B cell (primary cell): ENCODE measurements at regions not wholly inside any gene's neighbourhood (a gene's known extent, or its start where the extent isn't known, plus 50 kb on each side); places are given as distances from the start of the nearest gene placed in this dataset.

Source experiments
- ATAC-seq: fragments of 200-7000 bp; cut with Tn5 transposase; one replicate; pipeline ENCODE4 v1.10.0; 2021; ENCODE audit warnings: low read depth, mild to moderate bottlenecking, moderate number of reproducible peaks, moderate library complexity
- CTCF ChIA-PET: fragments of 350-600 bp; sonication (Branson Sonifier 250); formaldehyde crosslinking; loops from one replicate; lab custom pipeline; 2021; ENCODE audit warnings: antibody characterized with exemption, inconsistent platforms; lab: Charles Lee
- POLR2A ChIA-PET: fragments of 350-600 bp; sonication (Branson Sonifier 250); formaldehyde crosslinking; loops from one replicate; lab custom pipeline; 2021; ENCODE audit warnings: antibody characterized with exemption; lab: Charles Lee
- DNase-seq: peaks from one replicate; pipeline ENCODE4 v3.0.0; 2013
- H2AFZ ChIP-seq: 2 replicates; pipeline ENCODE4 v1.6.1; 2012; ENCODE audit warnings: mild to moderate bottlenecking, low read depth, low read length; ENCODE audit not compliant: insufficient read depth, poor library complexity, severe bottlenecking
- H3K27ac ChIP-seq, 2 donors: 1 replicate in 1 of 2; 2 replicates in 1 of 2; pipeline ENCODE4 v1.5.1; 2012 to 2013; ENCODE audit warnings: low read length in 2 of 2, mild to moderate bottlenecking in 2 of 2, moderate library complexity in 1 of 2
- H3K27me3 ChIP-seq, 4 experiments: fragments of 200-600 bp in 1 of 4; sonication (generic) in 1 of 4; replicated peaks in 1 of 4; 1 replicate in 2 of 4; 2 replicates in 2 of 4; pipeline versions ENCODE4 v1.6.1 to v1.7.0; 2013 to 2016; ENCODE audit warnings: low read length in 3 of 4, mild to moderate bottlenecking in 2 of 4, mixed read lengths in 1 of 4, moderate library complexity in 1 of 4; ENCODE audit not compliant: insufficient read depth in 4 of 4, control insufficient read depth in 3 of 4; ENCODE audit errors: control extremely low read depth in 1 of 4
- H3K36me3 ChIP-seq, 2 experiments: replicated peaks in 1 of 2; 1 replicate in 1 of 2; 2 replicates in 1 of 2; pipeline versions ENCODE4 v1.6.1 to v1.7.1; 2013; ENCODE audit warnings: low read length in 1 of 2; ENCODE audit not compliant: insufficient read depth in 2 of 2, control insufficient read depth in 1 of 2; ENCODE audit errors: control extremely low read depth in 1 of 2, extremely low read depth in 1 of 2
- H3K4me1 ChIP-seq, 2 donors: fragments of 200-600 bp in 1 of 2; sonication (generic) in 1 of 2; 1 replicate in 1 of 2; 2 replicates in 1 of 2; pipeline versions ENCODE4 v1.5.1 to v1.6.1; 2013 to 2017; ENCODE audit warnings: low read length in 2 of 2; ENCODE audit not compliant: control insufficient read depth in 2 of 2, insufficient read depth in 2 of 2
- H3K4me2 ChIP-seq: replicated peaks from 2 replicates; pipeline ENCODE3; 2012; ENCODE audit warnings: mild to moderate bottlenecking, low read depth, low read length; ENCODE audit not compliant: poor library complexity, severe bottlenecking
- H3K4me3 ChIP-seq, 5 experiments: fragments of 200-600 bp in 1 of 5; sonication (generic) in 1 of 5; 1 replicate in 3 of 5; 2 replicates in 2 of 5; pipeline versions ENCODE4 v1.5.1 to v1.7.0; 2011 to 2016; ENCODE audit warnings: low read length in 4 of 5, mild to moderate bottlenecking in 4 of 5, low read depth in 2 of 5, control low read depth in 1 of 5, moderate library complexity in 1 of 5; ENCODE audit not compliant: insufficient read depth in 1 of 5; ENCODE audit errors: control extremely low read depth in 1 of 5, extremely low read depth in 1 of 5
- H3K79me2 ChIP-seq: fragments of 200-600 bp; sonication (generic); one replicate; pipeline ENCODE4 v1.6.0; 2016; ENCODE audit warnings: low read length; ENCODE audit not compliant: control insufficient read depth, insufficient read depth
- H3K9ac ChIP-seq: fragments of 200-600 bp; sonication (generic); 2 replicates; pipeline ENCODE4 v1.6.1; 2017; ENCODE audit warnings: mild to moderate bottlenecking, low read length, moderate library complexity
- H3K9me3 ChIP-seq, 3 donors: one replicate each; pipeline versions ENCODE4 v1.6.1 to v1.7.1; 2013; ENCODE audit warnings: low read length in 2 of 3; ENCODE audit not compliant: control insufficient read depth in 2 of 3, insufficient read depth in 1 of 3; ENCODE audit errors: control extremely low read depth in 1 of 3
- H4K20me1 ChIP-seq: 2 replicates; pipeline ENCODE4 v1.6.0; 2012; ENCODE audit warnings: mild to moderate bottlenecking, low read length; ENCODE audit not compliant: insufficient read depth, control insufficient read depth, poor library complexity, severe bottlenecking
- H3K27ac Mint-ChIP-seq: one replicate; pipeline ENCODE4 v1.8.0; 2021; ENCODE audit warnings: mixed read lengths
- H3K27me3 Mint-ChIP-seq: one replicate; pipeline ENCODE4 v1.8.0; 2021; ENCODE audit warnings: mixed read lengths
- H3K4me1 Mint-ChIP-seq: one replicate; pipeline ENCODE4 v1.8.0; 2021; ENCODE audit warnings: mixed read lengths
- H3K4me3 Mint-ChIP-seq: one replicate; pipeline ENCODE4 v1.8.0; 2021; ENCODE audit warnings: mixed read lengths
- H3K9me3 Mint-ChIP-seq: one replicate; pipeline ENCODE4 v1.8.0; 2022; ENCODE audit warnings: mixed read lengths; ENCODE audit not compliant: insufficient read depth
- CTCF ChIP-seq: fragments of 200-600 bp; IDR thresholded peaks from one replicate; pipeline ENCODE4 v1.8.0; 2022; ENCODE audit warnings: antibody characterized with exemption, mild to moderate bottlenecking
- EZH2 ChIP-seq: IDR thresholded peaks from 2 replicates; pipeline ENCODE4 v1.6.1; 2012; ENCODE audit warnings: borderline replicate concordance, low read depth, mild to moderate bottlenecking, moderate library complexity, low read length; ENCODE audit not compliant: insufficient read depth, poor library complexity, severe bottlenecking
- WGBS: methylation state at CpG from one replicate; pipeline ENCODE4 v1.1.5; 2013; ENCODE audit warnings: missing lambda C conversion rate; ENCODE audit not compliant: insufficient coverage; 5-methylcytosine and 5-hydroxymethylcytosine counted together
- intact Hi-C: fragments of 100-400 bp; cut with micrococcal nuclease; formaldehyde crosslinking; loops from one replicate; pipeline ENCODE4 v1.10.0; 2022

GRCh38 chr6:156402628-156403027, 374.6 kb upstream of the ARID1B start:
- no peaks in the 10 kb centered on the region for H3K36me3 ChIP-seq
- TF ChIP-seq CTCF = no peak
- no peak for TF ChIP-seq EZH2
- intact Hi-C loops = no loop called here
- no peak overlapping the region for H3K9ac ChIP-seq
- H3K4me1 ChIP-seq = peaks cover 12 to 13% of the 10 kb centered on the region in 2 donors
- no peak overlapping the region for H2AFZ ChIP-seq
- ATAC-seq = no peak
- Mint-ChIP-seq H3K4me3 (no peak overlapping the region), H3K9me3 (peaks cover 7% of the 10 kb centered on the region), H3K4me1 (peaks cover 14% of the 10 kb centered on the region), H3K27ac (no peak overlapping the region), H3K27me3 (peaks cover 6% of the 10 kb centered on the region)
- H3K27me3 ChIP-seq = no peaks in the 10 kb centered on the region
- H3K27ac ChIP-seq = no peak overlapping the region
- no peak overlapping the region for H3K4me3 ChIP-seq
- no peaks in the 10 kb centered on the region for H4K20me1 ChIP-seq
- DNase-seq = no peak
- no peak overlapping the region for H3K4me2 ChIP-seq
- no peaks in the 10 kb centered on the region for H3K79me2 ChIP-seq
- POLR2A ChIA-PET = no interaction called here
- peaks cover 0 to 11% (median 1%) of the 10 kb centered on the region in 3 donors for H3K9me3 ChIP-seq
- CTCF ChIA-PET = no interaction called here

- no peak overlapping the region for H3K4me3 ChIP-seq
- no peak overlapping the region for H3K4me3 Mint-ChIP-seq
- no peaks in the 10 kb centered on the region for H3K79me2 ChIP-seq
- ATAC-seq (no peak), DNase-seq (no peak)
- TF ChIP-seq EZH2 (no peak), CTCF (no peak)
- H3K27me3 ChIP-seq = no peaks in the 10 kb centered on the region
- no peak overlapping the region for H2AFZ ChIP-seq
- H3K27ac ChIP-seq = no peak overlapping the region
- H3K27ac Mint-ChIP-seq = no peak overlapping the region
- no peaks in the 10 kb centered on the region for H4K20me1 ChIP-seq
- no peak overlapping the region for H3K4me2 ChIP-seq
- no peaks in the 10 kb centered on the region for H3K36me3 ChIP-seq
- ChIA-PET CTCF (no interaction called here), POLR2A (no interaction called here)
- intact Hi-C loops = no loop called here
- H3K4me1 ChIP-seq = peaks cover 17% of the 10 kb centered on the region in 2 donors
- peaks cover 18% of the 10 kb centered on the region for H3K4me1 Mint-ChIP-seq
- no peak overlapping the region for H3K9ac ChIP-seq
- peaks cover 7% of the 10 kb centered on the region for H3K9me3 Mint-ChIP-seq
- WGBS = no CpG with 5 or more reads among the region's 1 CpG
- H3K9me3 ChIP-seq = peaks cover 0 to 11% (median 1%) of the 10 kb centered on the region in 3 donors
- H3K27me3 Mint-ChIP-seq = peaks cover 6% of the 10 kb centered on the region
Measured at GRCh38 chr6:156402227-156402626, 375.0 kb upstream of the ARID1B start.
